ENCODE measurements at regions not wholly inside any gene's neighbourhood (a gene's known extent, or its start where the extent isn't known, plus 50 kb on each side); places are given as distances from the start of the nearest gene placed in this dataset.

DNA sequence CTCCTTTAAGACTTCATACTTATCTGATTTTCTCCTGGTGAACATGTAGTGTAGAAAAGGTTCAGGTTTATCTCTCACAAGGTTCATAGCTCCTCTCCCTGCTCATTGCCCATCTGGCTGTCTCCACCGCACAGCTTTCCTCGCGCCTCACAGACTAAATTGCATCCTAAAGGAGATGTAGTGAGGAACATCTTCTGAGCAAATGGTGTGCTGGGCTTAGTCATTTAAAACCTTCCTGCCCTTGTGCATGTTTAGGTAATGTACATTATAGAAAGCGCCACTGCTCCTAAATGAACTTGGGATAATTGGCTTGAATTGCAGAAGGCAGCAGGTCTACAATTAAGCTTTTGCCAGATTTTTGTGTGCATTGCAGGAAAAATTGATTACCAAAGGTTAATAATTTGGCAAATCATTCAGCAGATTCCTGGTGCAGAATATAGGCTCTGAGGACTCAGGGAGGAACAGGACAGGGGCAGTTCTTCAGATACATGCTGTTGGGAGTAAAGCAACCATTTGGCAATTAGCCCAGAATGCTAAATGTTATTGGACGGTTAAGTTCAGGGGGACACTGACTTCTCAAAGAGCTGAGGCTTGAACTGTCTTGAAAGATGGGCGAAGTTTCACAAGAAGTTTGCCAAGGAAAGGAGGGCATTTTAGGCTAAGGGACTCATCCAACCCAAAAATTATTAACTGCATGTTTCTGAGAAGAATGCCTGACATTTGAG is 108.4 kb upstream of the CLDN10 start:
- no peak for TF ChIP-seq POLR2A (IDR thresholded peaks at IDR 0.05; ENCODE audit: low read length)
- no peak for TF ChIP-seq GATA1 (IDR thresholded peaks at IDR 0.05; ENCODE audit: low read depth, low read length)
- no peak for DNase-seq

- TF ChIP-seq GATA1 (IDR thresholded peaks at IDR 0.05; ENCODE audit: low read depth, low read length): no peak
- TF ChIP-seq POLR2A (IDR thresholded peaks at IDR 0.05; ENCODE audit: low read length): no peak
- no peak for DNase-seq
These were observed 107.4 kb upstream of the CLDN10 start for GRCh38 chr13:95445131-95445530.

- TF ChIP-seq POLR2A (IDR thresholded peaks at IDR 0.05; ENCODE audit: low read length) (no peak), GATA1 (IDR thresholded peaks at IDR 0.05; ENCODE audit: low read depth, low read length) (no peak)
- no peak for DNase-seq
These were observed 104.7 kb upstream of the CLDN10 start for GRCh38 chr13:95447814-95448213.

GRCh38 chr13:95451656-95452055 is 100.9 kb upstream of the CLDN10 start:
- DNase-seq: no peak
- TF ChIP-seq POLR2A (IDR thresholded peaks at IDR 0.05; ENCODE audit: low read length): no peak
- TF ChIP-seq GATA1 (IDR thresholded peaks at IDR 0.05; ENCODE audit: low read depth, low read length): no peak

DNA sequence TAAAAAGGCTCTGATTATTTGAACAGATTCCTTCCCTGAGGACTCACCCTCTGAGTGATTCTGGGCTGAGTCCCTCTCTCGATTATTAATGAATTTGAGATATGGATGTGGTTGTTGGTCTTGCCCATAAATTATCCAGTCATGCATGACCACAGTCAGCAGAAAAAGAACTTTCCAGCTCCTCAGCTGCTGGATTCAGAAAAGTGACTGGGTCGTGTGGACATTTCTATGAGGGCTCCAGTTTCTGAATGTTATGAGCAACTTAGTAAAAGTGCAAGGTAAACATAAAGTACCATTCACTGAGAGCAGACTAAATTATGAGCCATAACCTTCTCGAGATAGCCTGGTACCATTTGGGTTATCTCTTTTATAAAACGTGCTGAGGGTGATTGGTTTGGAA is 100.1 kb upstream of the CLDN10 start:
- TF ChIP-seq POLR2A (IDR thresholded peaks at IDR 0.05; ENCODE audit: low read length): no peak
- no peak for TF ChIP-seq GATA1 (IDR thresholded peaks at IDR 0.05; ENCODE audit: low read depth, low read length)
- no peak for DNase-seq

DNA sequence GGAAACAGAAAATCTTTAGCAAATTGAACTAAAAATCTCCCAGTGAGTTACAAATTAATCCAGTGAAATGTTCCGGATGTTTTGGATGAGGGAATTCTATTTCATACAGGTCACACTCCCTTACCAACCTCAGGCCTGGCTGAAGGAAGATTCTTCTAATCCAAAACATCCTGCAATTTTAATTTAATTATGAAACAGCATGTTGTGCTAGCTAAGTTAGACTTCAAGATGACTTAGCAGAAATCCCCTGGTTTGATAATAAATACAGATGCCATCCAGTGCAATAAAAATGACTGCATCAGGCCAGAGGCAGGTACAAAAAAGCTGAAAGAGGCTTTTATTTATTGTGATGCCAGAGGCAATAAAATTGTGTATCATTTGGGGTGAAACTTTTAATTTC is 96.7 kb upstream of the CLDN10 start:
- DNase-seq: peak in 1 of 2 experiments; percentile 24
- TF ChIP-seq GATA1 (IDR thresholded peaks at IDR 0.05; ENCODE audit: low read depth, low read length) (no peak), POLR2A (IDR thresholded peaks at IDR 0.05; ENCODE audit: low read length) (no peak)

DNA sequence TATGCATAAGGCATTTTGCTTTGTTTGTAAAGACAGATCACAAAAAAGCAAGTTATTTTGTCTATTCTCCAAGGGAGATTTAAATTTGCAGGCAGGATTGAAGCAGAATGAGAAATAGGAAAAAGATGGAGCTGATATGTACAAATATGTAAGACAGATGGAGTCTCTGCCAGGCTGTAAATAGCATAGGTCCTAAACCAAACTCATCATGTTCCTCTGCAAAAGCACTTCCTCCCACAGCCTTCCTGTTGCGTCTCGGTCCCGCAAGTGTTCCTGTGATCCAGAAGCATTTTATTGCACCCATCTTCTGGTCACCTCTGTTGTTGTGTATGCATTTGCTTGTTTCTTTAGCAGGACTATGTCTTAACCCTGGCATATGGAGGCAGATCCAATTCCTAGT is 95.7 kb upstream of the CLDN10 start:
- DNase-seq: no peak
- TF ChIP-seq POLR2A (IDR thresholded peaks at IDR 0.05; ENCODE audit: low read length): no peak
- TF ChIP-seq GATA1 (IDR thresholded peaks at IDR 0.05; ENCODE audit: low read depth, low read length): no peak

GRCh38 chr13:95457294-95457693 is 95.2 kb upstream of the CLDN10 start:
- no peak for TF ChIP-seq GATA1 (IDR thresholded peaks at IDR 0.05; ENCODE audit: low read depth, low read length)
- TF ChIP-seq POLR2A (IDR thresholded peaks at IDR 0.05; ENCODE audit: low read length): no peak
- no peak for DNase-seq

- TF ChIP-seq POLR2A (IDR thresholded peaks at IDR 0.05; ENCODE audit: low read length) (no peak), GATA1 (IDR thresholded peaks at IDR 0.05; ENCODE audit: low read depth, low read length) (no peak)
- no peak for DNase-seq
These were observed 89.7 kb upstream of the CLDN10 start for GRCh38 chr13:95462801-95463200.

GRCh38 chr13:95463531-95463930 is 89.0 kb upstream of the CLDN10 start:
- TF ChIP-seq GATA1 (IDR thresholded peaks at IDR 0.05; ENCODE audit: low read depth, low read length): no peak
- no peak for TF ChIP-seq POLR2A (IDR thresholded peaks at IDR 0.05; ENCODE audit: low read length)
- no peak for DNase-seq

DNA sequence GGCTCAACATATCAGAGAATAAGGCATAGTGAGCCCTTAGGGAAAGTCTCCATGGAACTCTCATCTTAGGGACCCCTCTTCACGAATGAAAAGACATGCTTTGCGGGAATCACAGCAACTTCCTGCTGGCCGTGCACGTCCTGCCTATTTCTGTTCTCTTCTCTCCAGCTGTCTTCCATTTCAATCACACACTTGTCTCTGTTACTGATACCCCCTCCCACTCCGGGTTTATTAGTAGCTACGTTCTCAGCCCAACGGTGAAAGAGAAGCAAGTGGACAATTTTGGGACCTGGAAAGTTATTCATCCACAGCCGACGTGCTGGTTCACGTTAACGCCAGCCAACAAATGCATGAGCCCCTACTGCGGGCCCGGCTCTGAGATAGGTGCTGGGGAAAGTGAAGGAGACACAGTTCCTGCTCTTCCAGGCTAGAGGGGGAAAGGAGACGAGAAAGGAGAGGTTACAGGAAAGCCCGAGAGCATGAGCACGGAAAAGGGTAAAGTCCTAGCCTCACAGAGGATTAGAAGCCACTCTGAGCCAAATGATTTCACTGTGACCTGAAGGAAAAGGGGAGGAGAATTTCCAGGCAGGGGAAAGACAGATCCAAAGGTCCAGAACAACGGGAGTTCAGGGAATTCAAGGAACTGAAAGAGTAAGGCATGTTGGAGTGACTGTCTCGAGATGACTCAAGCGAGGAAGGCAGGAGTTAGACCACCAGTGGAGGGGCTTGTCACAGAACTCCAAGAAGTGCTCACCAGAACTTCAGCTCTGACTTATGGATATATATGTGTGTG is 81.8 kb upstream of the CLDN10 start:
- no peak for DNase-seq
- TF ChIP-seq GATA1 (IDR thresholded peaks at IDR 0.05; ENCODE audit: low read depth, low read length) (no peak), POLR2A (IDR thresholded peaks at IDR 0.05; ENCODE audit: low read length) (no peak)

- DNase-seq: no peak
- TF ChIP-seq POLR2A (IDR thresholded peaks at IDR 0.05; ENCODE audit: low read length) (no peak), GATA1 (IDR thresholded peaks at IDR 0.05; ENCODE audit: low read depth, low read length) (no peak)
These were observed 80.6 kb upstream of the CLDN10 start for GRCh38 chr13:95471960-95472359.

DNA sequence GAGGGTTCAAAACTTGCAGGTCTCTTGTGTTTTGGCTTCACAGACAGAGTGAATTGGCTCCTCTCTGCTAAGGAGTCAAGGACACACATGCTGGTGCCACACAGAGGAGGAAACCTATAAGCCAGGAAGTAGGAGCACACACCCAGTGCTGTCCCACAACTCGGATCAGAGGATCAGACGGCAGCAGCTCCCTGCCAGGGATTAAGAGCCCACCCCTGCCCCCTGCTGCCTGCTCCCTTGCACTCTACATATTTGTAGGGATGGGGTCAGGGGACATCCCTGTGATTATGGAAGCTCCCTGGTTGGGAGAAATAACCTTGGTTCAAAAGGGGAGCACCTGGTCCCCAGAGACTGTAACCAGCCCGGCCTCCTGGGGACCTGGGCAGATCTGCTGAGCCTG is 77.5 kb upstream of the CLDN10 start:
- no peak for TF ChIP-seq GATA1 (IDR thresholded peaks at IDR 0.05; ENCODE audit: low read depth, low read length)
- no peak for TF ChIP-seq POLR2A (IDR thresholded peaks at IDR 0.05; ENCODE audit: low read length)

DNA sequence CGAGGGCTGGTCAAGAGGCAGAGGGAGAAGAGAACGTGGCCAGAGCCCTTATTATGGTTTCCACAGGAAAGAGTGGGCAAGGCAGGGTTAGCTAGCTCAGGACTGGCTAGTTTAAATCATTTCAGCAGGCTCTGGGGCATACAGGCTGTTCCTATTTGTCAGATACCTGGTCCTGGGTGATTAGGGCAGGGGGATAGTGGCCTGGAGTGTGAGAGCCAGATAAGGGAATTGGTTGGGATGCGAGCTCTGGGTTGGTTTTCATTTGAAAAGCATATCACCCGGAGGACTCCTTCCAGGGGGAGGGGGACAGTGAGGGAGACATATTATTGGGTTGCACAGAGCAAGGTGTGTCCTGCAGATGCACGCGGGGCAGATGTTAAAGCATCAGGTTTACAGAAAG is 75.3 kb upstream of the CLDN10 start:
- DNase-seq: peak; percentile 28 to 70
- TF ChIP-seq GATA1 (IDR thresholded peaks at IDR 0.05; ENCODE audit: low read depth, low read length) (no peak), POLR2A (IDR thresholded peaks at IDR 0.05; ENCODE audit: low read length) (no peak)

More for the DNA sequence above, 77.5 kb upstream of the CLDN10 start:
- DNase-seq: no peak

DNA sequence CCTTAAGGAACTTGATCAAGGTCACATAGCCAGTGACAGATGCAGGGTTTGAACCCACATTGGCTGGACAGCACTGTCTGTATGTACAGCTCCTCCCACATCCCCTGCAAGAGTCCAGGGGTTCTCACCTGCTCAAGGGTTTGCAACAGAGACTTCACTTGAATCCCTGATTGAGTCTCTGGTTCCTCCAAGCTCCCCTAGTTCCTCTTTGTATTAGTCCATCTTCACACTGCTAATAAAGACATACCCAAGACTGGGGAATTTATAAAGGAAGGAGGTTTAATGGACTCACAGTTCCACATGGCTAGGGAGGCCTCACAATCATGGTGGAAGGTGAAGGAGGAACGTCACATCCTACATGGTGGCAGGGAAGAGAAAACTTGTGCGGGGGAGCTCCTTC is 72.8 kb upstream of the CLDN10 start:
- DNase-seq: no peak
- TF ChIP-seq POLR2A (IDR thresholded peaks at IDR 0.05; ENCODE audit: low read length) (no peak), GATA1 (IDR thresholded peaks at IDR 0.05; ENCODE audit: low read depth, low read length) (no peak)
